SK-N-SH treated with all-trans-retinoic acid at 6 μM for 48 hours (cell line): ENCODE measurements at regions not wholly inside any gene's neighbourhood (a gene's known extent, or its start where the extent isn't known, plus 50 kb on each side); places are given as distances from the start of the nearest gene placed in this dataset.

Experiments
- ATAC-seq: fragments of 200-7000 bp; cut with Tn5 transposase; 3 replicates; pipeline ENCODE4 v1.9.1; 2020; ENCODE audit warnings: mild to moderate bottlenecking, moderate library complexity
- ARNTL ChIP-seq: fragments of 450-650 bp; formaldehyde crosslinking; IDR thresholded peaks from 2 replicates; pipeline ENCODE4 v1.5.0; 2020; ENCODE audit warnings: low read depth, mild to moderate bottlenecking, moderate library complexity, borderline replicate concordance
- BACH2 ChIP-seq: fragments of 250-450 bp; sonication (Bioruptor Pico); IDR thresholded peaks from 2 replicates; pipeline ENCODE4 v1.9.0; 2021; ENCODE audit warnings: mild to moderate bottlenecking, borderline replicate concordance
- CSDC2 ChIP-seq: fragments of 250-450 bp; sonication (Bioruptor Pico); IDR thresholded peaks from 2 replicates; pipeline ENCODE4 v1.5.0; 2020; ENCODE audit warnings: mild to moderate bottlenecking, moderate library complexity
- GLIS3 ChIP-seq: fragments of 250-450 bp; sonication (Bioruptor Pico); IDR thresholded peaks from 2 replicates; pipeline ENCODE4 v1.5.0; 2020; ENCODE audit warnings: mild to moderate bottlenecking, moderate library complexity
- ISL1 ChIP-seq: fragments of 250-450 bp; sonication (Bioruptor Pico); IDR thresholded peaks from 2 replicates; pipeline ENCODE4 v2.1.2; 2022; ENCODE audit warnings: mild to moderate bottlenecking, moderate library complexity
- OSR1 ChIP-seq: fragments of 250-450 bp; sonication (Bioruptor Pico); IDR thresholded peaks from 2 replicates; pipeline ENCODE4 v1.8.0; 2022; ENCODE audit warnings: moderate library complexity, mild to moderate bottlenecking, inconsistent platforms
- PPARA ChIP-seq: fragments of 250-450 bp; sonication (Bioruptor Pico); IDR thresholded peaks from 2 replicates; pipeline ENCODE4 v1.5.0; 2020; ENCODE audit warnings: mild to moderate bottlenecking, borderline replicate concordance
- TCF4 ChIP-seq: fragments of 250-450 bp; sonication (Bioruptor Pico); IDR thresholded peaks from 2 replicates; pipeline ENCODE4 v1.8.0; 2021; ENCODE audit warnings: mild to moderate bottlenecking, moderate library complexity, borderline replicate concordance
- TOX ChIP-seq: fragments of 250-450 bp; sonication (Bioruptor Pico); IDR thresholded peaks from 2 replicates; pipeline ENCODE4 v1.8.0; 2021; ENCODE audit warnings: mild to moderate bottlenecking, moderate library complexity, borderline replicate concordance
- ZC3H10 ChIP-seq: fragments of 250-450 bp; sonication (Bioruptor Pico); IDR thresholded peaks from 2 replicates; pipeline ENCODE4 v1.5.1; 2021; ENCODE audit warnings: mild to moderate bottlenecking, moderate library complexity
- ZFP3 ChIP-seq: fragments of 250-450 bp; sonication (Bioruptor Pico); IDR thresholded peaks from 2 replicates; pipeline ENCODE4 v1.5.0; 2020; ENCODE audit warnings: mild to moderate bottlenecking, moderate library complexity
- ZFP30 ChIP-seq: fragments of 450-650 bp; formaldehyde crosslinking; IDR thresholded peaks from 2 replicates; pipeline ENCODE4 v1.5.0; 2022; ENCODE audit warnings: mild to moderate bottlenecking, moderate library complexity
- ZNF565 ChIP-seq: fragments of 450-650 bp; formaldehyde crosslinking; conservative IDR thresholded peaks from 2 replicates; pipeline ENCODE4 v1.5.0; 2020; ENCODE audit warnings: low read depth, mild to moderate bottlenecking, moderate library complexity
- ZNF8 ChIP-seq: fragments of 450-650 bp; formaldehyde crosslinking; IDR thresholded peaks from 2 replicates; pipeline ENCODE4 v1.5.0; 2020; ENCODE audit warnings: mild to moderate bottlenecking, moderate library complexity
- TF ChIP-seq, protein P1 (sequence below): fragments of 250-450 bp; sonication (Bioruptor Pico); IDR thresholded peaks from 2 replicates; pipeline ENCODE4 v1.5.1; 2020; ENCODE audit warnings: low read depth, mild to moderate bottlenecking, moderate library complexity
- TF ChIP-seq, protein P2 (sequence below): fragments of 250-450 bp; sonication (Bioruptor Pico); IDR thresholded peaks from 2 replicates; pipeline ENCODE4 v1.5.0; 2020; ENCODE audit warnings: mild to moderate bottlenecking, moderate library complexity
- TF ChIP-seq, protein P3 (sequence below): fragments of 250-450 bp; sonication (Bioruptor Pico); IDR thresholded peaks from 2 replicates; pipeline ENCODE4 v1.8.0; 2021; ENCODE audit warnings: low read depth, mild to moderate bottlenecking, moderate library complexity, borderline replicate concordance

DNA sequence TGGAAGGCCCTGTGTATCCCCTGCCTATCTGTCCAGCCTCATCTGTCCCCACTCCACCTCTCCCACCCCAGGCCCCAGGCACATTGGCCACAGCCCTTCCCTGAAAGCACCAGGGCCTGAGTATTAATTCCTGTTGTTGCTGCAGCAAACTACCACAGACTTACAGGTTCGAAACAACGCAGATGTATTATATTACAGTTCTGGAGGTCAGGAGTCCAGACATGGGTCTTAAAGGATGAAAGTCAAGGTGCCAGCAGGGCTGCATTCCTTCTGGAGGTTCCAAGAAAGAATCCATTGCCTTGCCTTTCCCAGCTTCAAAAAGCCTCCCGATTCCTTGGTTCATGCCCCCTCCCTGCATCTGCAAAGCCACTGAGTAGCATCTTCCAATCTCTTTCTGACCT, 78.7 kb upstream of the LAPTM4A start:
- no peak for TF ChIP-seq TCF4 (CRISPR knock-in tag)
- no peak for TF ChIP-seq ISL1 (CRISPR knock-in tag)
- TF ChIP-seq, protein P1, sequence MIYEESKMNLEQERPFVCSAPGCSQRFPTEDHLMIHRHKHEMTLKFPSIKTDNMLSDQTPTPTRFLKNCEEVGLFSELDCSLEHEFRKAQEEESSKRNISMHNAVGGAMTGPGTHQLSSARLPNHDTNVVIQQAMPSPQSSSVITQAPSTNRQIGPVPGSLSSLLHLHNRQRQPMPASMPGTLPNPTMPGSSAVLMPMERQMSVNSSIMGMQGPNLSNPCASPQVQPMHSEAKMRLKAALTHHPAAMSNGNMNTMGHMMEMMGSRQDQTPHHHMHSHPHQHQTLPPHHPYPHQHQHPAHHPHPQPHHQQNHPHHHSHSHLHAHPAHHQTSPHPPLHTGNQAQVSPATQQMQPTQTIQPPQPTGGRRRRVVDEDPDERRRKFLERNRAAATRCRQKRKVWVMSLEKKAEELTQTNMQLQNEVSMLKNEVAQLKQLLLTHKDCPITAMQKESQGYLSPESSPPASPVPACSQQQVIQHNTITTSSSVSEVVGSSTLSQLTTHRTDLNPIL (CRISPR knock-in tag): no peak
- TF ChIP-seq ZC3H10 (CRISPR knock-in tag): no peak
- TF ChIP-seq OSR1 (CRISPR knock-in tag): no peak
- no peak for TF ChIP-seq BACH2 (CRISPR knock-in tag)
- TF ChIP-seq ZNF565 (CRISPR knock-in tag): no peak

DNA sequence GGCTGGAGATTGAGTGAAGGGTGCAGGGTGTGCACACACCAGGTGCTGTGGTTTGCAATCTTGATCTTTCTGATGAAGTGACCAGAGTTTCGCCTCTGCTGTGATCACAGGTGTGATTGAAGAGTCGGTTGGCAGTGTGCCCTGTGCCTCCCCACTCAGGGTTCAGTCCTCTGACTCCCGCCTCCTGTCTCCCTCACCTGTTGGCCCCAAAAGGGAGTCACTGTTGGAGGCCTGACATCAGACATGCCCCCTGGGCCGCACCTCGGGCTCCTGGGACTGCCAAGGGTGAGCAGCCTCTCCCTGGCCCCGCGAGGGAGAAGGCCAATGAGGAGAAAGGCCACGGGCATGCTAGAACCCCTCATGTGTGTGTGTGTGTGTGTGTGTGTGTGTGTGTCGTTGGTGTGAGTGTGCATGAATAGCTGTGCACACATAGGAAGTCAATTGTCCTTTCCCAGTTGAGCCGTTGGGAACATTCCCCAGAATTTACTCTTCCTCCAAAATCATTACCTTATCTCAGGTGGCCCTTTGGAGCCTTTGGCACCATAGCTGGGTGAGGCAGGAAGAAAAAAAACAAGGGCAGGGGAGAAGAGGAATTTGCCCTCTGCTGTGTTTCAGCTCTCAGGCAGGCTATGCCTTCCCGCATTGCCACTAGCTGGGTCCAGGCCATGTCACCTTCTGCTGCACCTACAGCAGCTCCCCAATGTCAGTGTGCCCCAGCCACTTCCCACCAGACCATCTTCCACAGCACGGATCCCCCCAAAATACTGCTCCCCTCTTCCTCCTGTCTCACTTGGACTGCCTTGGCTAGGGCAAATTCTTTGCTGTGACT, 78.1 kb upstream of the LAPTM4A start:
- no peak for ATAC-seq
- TF ChIP-seq ZNF8 (CRISPR knock-in tag) (no peak), BACH2 (CRISPR knock-in tag) (no peak), ARNTL (CRISPR knock-in tag) (no peak), ISL1 (CRISPR knock-in tag) (no peak), ZNF565 (CRISPR knock-in tag) (no peak), GLIS3 (CRISPR knock-in tag) (no peak)
- TF ChIP-seq, protein P1 (CRISPR knock-in tag): no peak
- TF ChIP-seq, protein P2, sequence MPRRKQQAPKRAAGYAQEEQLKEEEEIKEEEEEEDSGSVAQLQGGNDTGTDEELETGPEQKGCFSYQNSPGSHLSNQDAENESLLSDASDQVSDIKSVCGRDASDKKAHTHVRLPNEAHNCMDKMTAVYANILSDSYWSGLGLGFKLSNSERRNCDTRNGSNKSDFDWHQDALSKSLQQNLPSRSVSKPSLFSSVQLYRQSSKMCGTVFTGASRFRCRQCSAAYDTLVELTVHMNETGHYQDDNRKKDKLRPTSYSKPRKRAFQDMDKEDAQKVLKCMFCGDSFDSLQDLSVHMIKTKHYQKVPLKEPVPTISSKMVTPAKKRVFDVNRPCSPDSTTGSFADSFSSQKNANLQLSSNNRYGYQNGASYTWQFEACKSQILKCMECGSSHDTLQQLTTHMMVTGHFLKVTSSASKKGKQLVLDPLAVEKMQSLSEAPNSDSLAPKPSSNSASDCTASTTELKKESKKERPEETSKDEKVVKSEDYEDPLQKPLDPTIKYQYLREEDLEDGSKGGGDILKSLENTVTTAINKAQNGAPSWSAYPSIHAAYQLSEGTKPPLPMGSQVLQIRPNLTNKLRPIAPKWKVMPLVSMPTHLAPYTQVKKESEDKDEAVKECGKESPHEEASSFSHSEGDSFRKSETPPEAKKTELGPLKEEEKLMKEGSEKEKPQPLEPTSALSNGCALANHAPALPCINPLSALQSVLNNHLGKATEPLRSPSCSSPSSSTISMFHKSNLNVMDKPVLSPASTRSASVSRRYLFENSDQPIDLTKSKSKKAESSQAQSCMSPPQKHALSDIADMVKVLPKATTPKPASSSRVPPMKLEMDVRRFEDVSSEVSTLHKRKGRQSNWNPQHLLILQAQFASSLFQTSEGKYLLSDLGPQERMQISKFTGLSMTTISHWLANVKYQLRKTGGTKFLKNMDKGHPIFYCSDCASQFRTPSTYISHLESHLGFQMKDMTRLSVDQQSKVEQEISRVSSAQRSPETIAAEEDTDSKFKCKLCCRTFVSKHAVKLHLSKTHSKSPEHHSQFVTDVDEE (CRISPR knock-in tag): no peak

More for the DNA sequence above, 78.7 kb upstream of the LAPTM4A start:
- no peak for ATAC-seq

DNA sequence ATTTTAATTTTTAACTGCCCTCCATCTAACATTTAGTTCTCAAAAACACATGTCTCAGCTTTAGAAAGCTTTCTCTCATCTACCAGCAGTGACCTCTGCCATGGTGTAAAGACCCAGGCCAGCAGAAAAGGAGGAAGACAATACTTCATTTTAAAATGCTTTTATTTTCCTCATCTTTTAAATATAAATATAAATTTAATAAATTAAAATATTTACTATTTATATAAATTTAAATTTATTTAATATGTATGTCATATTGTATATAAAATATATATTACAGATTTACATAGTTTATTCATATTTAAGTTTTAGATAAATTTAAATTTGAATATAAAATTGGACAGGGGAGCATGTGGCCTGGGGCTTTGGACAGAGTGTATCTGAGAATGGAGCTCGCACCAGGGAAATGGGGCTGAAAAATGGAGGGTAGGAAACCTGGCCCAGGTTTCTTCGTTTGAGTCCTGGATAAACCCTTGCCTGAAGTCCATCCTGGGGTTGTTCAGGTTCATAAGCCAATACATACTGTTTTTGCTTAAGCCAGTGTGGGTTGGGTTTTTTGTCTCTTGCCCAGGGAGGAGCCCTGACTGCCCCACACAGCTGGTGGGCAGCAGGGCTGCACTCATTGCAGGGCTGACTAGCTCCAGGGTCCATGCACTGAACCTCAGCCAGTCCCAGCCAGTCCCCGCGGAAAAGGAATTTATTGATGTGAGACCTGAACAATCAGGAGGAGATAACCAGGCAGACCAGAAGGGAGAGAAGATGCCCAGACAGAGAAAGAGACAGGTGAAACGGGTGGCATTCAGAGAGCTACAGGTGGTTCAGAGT, 77.3 kb upstream of the LAPTM4A start:
- TF ChIP-seq ZFP3 (no peak), TOX (no peak), ARNTL (CRISPR knock-in tag) (no peak), TCF4 (CRISPR knock-in tag) (no peak), BACH2 (CRISPR knock-in tag) (no peak), GLIS3 (CRISPR knock-in tag) (no peak)
- no peak for ATAC-seq

DNA sequence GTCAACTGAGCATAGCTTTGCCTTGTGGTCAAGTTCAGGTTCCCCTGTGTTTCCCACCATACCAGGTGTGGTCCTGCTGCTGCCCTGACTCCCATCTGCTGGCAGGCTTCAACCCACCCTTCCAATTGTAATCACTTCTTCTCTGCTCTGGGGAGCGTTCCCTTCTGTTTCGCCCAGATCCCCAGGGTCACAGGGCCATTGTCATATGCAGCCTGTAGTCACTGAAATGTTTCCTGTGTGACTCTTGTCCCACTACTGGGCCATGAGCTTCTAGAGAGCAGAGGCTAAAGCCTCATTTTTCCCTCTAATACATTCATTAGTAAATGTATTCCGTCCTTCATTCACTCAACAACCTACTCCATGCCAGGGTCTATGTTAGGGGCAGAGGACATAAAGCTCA, 75.0 kb upstream of the LAPTM4A start:
- no peak for ATAC-seq
- TF ChIP-seq ZC3H10 (CRISPR knock-in tag): no peak
- TF ChIP-seq, protein P1 (CRISPR knock-in tag): no peak
- no peak for TF ChIP-seq PPARA (CRISPR knock-in tag)
- no peak for TF ChIP-seq ZNF8 (CRISPR knock-in tag)
- no peak for TF ChIP-seq TCF4 (CRISPR knock-in tag)
- no peak for TF ChIP-seq ARNTL (CRISPR knock-in tag)
- no peak for TF ChIP-seq TOX
- no peak for TF ChIP-seq ZFP30 (CRISPR knock-in tag)
- no peak for TF ChIP-seq OSR1 (CRISPR knock-in tag)
- TF ChIP-seq, all 23 proteins: peak for 0

DNA sequence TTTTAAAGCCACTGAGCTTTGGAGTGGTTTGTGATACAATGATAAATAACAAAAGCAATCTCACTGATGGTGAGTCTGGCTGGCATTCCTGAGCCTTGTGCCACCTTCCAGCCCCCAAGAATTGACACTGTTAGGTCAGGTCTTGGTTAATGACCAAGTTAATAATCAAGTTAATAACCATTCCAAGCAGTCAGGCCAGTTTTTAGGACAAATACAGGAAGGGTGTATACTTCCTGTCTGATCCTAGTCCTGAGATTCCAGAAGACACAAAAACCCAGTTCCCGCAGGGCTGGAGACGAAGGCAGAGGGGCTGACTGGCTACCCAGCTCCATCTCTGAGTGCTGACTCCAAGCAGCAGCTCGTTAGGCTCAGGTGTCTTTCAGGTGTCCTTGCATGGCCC, 74.6 kb upstream of the LAPTM4A start:
- ATAC-seq: no peak
- TF ChIP-seq TOX: no peak
- TF ChIP-seq ZNF565 (CRISPR knock-in tag): no peak
- no peak for TF ChIP-seq BACH2 (CRISPR knock-in tag)
- TF ChIP-seq ZC3H10 (CRISPR knock-in tag): no peak
- TF ChIP-seq, protein P2 (CRISPR knock-in tag): no peak
- TF ChIP-seq CSDC2: no peak
- TF ChIP-seq, protein P3, sequence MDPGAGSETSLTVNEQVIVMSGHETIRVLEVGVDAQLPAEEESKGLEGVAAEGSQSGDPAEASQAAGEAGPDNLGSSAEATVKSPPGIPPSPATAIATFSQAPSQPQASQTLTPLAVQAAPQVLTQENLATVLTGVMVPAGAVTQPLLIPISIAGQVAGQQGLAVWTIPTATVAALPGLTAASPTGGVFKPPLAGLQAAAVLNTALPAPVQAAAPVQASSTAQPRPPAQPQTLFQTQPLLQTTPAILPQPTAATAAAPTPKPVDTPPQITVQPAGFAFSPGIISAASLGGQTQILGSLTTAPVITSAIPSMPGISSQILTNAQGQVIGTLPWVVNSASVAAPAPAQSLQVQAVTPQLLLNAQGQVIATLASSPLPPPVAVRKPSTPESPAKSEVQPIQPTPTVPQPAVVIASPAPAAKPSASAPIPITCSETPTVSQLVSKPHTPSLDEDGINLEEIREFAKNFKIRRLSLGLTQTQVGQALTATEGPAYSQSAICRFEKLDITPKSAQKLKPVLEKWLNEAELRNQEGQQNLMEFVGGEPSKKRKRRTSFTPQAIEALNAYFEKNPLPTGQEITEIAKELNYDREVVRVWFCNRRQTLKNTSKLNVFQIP (CRISPR knock-in tag): no peak
